Skeletal muscle satellite cell (primary cell): ENCODE measurements at regions not wholly inside any gene's neighbourhood (a gene's known extent, or its start where the extent isn't known, plus 50 kb on each side); places are given as distances from the start of the nearest gene placed in this dataset.

Source experiments
- H3K27me3 ChIP-seq: 2 replicates; pipeline ENCODE4 v1.7.0; 2013; ENCODE audit warnings: low read length; ENCODE audit not compliant: control insufficient read depth, insufficient read depth
- H3K36me3 ChIP-seq: 2 replicates; pipeline ENCODE4 v1.7.0; 2013; ENCODE audit warnings: mild to moderate bottlenecking, control low read depth, low read length; ENCODE audit not compliant: insufficient read depth
- H3K4me1 ChIP-seq: 2 replicates; pipeline ENCODE4 v1.7.0; 2013; ENCODE audit warnings: low read length; ENCODE audit not compliant: control insufficient read depth, insufficient read depth
- H3K4me2 ChIP-seq: 2 replicates; pipeline ENCODE4 v1.7.0; 2013; ENCODE audit warnings: mild to moderate bottlenecking, low read length
- H3K4me3 ChIP-seq: 2 replicates; pipeline ENCODE4 v1.7.0; 2013; ENCODE audit warnings: low read length
- H3K9ac ChIP-seq: 2 replicates; pipeline ENCODE4 v1.7.0; 2013; ENCODE audit warnings: mild to moderate bottlenecking, low read depth, low read length, moderate library complexity
- H3K9me3 ChIP-seq: replicated peaks from 2 replicates; pipeline ENCODE4 v1.7.0; 2013; ENCODE audit warnings: mild to moderate bottlenecking, control low read depth, low read length

DNA sequence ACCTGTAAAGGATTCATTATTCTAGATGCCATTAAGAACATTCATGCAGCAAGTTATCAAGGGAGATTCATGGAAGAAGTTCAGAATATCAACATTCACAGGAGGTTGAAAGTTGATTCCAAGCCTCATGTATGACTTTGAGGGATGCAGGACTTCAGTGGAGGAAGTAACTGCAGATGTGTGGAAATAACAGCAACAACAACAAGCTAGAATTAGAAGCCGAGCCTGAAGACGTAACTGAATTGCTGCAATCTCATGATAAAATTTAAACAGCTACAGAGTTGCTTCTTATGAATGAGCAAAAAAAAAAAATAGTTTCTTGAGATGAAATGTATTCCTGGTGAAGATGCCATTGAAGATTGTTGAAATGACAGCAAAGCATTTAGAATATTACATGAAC lies 73.3 kb upstream of the NXT1 start:
- H3K4me3 ChIP-seq: no peak overlapping the region
- H3K9ac ChIP-seq: no peak overlapping the region
- H3K4me1 ChIP-seq: no peaks in the 10 kb centered on the region
- no peaks in the 10 kb centered on the region for H3K9me3 ChIP-seq
- H3K27me3 ChIP-seq: peaks cover 19% of the 10 kb centered on the region
- H3K4me2 ChIP-seq: no peak overlapping the region
- no peaks in the 10 kb centered on the region for H3K36me3 ChIP-seq

GRCh38 chr20:23273776-23274175 lies 76.8 kb upstream of the NXT1 start:
- Histone ChIP-seq H3K36me3 (no peaks in the 10 kb centered on the region), H3K4me3 (no peak overlapping the region), H3K4me1 (peaks cover 9% of the 10 kb centered on the region), H3K27me3 (peaks cover 10% of the 10 kb centered on the region), H3K9ac (no peak overlapping the region), H3K9me3 (no peaks in the 10 kb centered on the region), H3K4me2 (no peak overlapping the region)

GRCh38 chr20:23272176-23273029 lies 78.2 kb upstream of the NXT1 start:
- peaks cover 10% of the 10 kb centered on the region for H3K27me3 ChIP-seq
- H3K36me3 ChIP-seq: no peaks in the 10 kb centered on the region
- peaks cover 9% of the 10 kb centered on the region for H3K4me1 ChIP-seq
- H3K9me3 ChIP-seq: no peaks in the 10 kb centered on the region
- H3K4me3 ChIP-seq: no peak overlapping the region
- H3K4me2 ChIP-seq: no peak overlapping the region
- no peak overlapping the region for H3K9ac ChIP-seq

DNA sequence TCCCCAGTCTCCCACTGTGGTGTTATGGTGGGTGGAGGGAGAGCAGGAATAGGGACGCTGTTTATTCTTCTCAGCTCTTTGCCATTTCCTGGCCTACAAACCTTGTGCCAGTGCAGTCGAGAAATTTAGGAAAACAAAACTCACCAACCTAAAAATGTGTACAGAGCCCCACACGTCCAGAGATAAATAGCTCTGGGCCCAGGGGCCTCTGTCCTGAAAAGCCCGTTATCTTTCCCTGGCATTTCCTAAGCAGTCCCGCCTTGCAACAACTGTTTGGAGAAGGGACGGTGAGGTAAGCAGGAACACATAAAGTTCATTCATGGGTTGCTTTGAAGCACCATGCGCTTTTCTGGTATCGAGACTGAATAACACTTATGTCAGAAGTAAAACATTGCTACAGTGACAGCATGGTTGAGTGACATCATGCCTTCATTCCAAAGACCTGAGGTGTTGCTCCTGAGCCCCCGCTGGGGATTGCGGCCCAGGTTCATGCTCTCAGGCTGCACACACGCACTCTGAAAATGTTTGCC lies 80.1 kb upstream of the NXT1 start:
- Histone ChIP-seq H3K4me2 (no peak overlapping the region), H3K27me3 (peaks cover 4% of the 10 kb centered on the region), H3K9ac (no peak overlapping the region), H3K9me3 (no peaks in the 10 kb centered on the region), H3K4me3 (no peak overlapping the region), H3K4me1 (peaks cover 12% of the 10 kb centered on the region), H3K36me3 (no peaks in the 10 kb centered on the region)

GRCh38 chr20:23269954-23270353 lies 80.6 kb upstream of the NXT1 start:
- no peaks in the 10 kb centered on the region for H3K27me3 ChIP-seq
- no peak overlapping the region for H3K9ac ChIP-seq
- no peak overlapping the region for H3K4me2 ChIP-seq
- no peaks in the 10 kb centered on the region for H3K36me3 ChIP-seq
- no peaks in the 10 kb centered on the region for H3K9me3 ChIP-seq
- H3K4me1 ChIP-seq: peaks cover 17% of the 10 kb centered on the region
- no peak overlapping the region for H3K4me3 ChIP-seq

DNA sequence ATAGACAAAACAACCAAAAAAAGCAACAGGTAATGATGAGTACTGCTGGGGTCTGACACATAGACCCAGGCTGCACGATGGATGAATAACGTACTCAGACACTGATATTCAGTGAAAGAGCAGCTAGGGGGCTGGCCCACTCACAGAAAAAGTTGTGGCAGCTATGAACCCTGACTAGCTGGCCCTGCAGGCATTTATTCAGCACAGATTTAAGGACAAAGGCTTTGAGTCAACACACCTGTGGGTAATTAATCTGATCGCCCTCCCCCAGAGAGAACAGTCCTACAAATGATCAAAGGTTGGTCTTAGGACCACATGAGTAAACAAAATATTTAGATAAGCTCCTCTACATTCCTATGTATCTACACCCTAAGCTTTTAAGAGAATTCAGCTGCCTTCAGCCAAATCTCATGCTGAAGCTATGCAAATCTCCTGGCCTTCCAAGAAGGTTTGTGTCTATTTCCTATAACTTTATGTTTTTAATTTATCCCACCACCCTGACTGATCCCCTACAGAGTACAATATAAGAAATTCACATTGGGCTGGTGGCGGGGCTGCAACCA lies 81.7 kb upstream of the NXT1 start:
- Histone ChIP-seq H3K4me1 (peaks cover 17% of the 10 kb centered on the region), H3K9ac (no peak overlapping the region), H3K4me3 (no peak overlapping the region), H3K27me3 (no peaks in the 10 kb centered on the region), H3K36me3 (no peaks in the 10 kb centered on the region), H3K9me3 (no peaks in the 10 kb centered on the region), H3K4me2 (no peak overlapping the region)

GRCh38 chr20:23267909-23268308 lies 82.7 kb upstream of the NXT1 start:
- Histone ChIP-seq H3K9me3 (no peaks in the 10 kb centered on the region), H3K9ac (no peak overlapping the region), H3K4me1 (peaks cover 17% of the 10 kb centered on the region), H3K4me2 (no peak overlapping the region), H3K36me3 (no peaks in the 10 kb centered on the region), H3K4me3 (no peak overlapping the region), H3K27me3 (no peaks in the 10 kb centered on the region)

GRCh38 chr20:23266530-23267398 lies 83.8 kb upstream of the NXT1 start:
- no peak overlapping the region for H3K4me2 ChIP-seq
- H3K36me3 ChIP-seq: no peaks in the 10 kb centered on the region
- no peak overlapping the region for H3K9ac ChIP-seq
- peaks cover 17% of the 10 kb centered on the region for H3K4me1 ChIP-seq
- H3K27me3 ChIP-seq: no peaks in the 10 kb centered on the region
- no peaks in the 10 kb centered on the region for H3K9me3 ChIP-seq
- no peak overlapping the region for H3K4me3 ChIP-seq

- Histone ChIP-seq H3K9ac (no peak overlapping the region), H3K4me2 (no peak overlapping the region), H3K4me3 (no peak overlapping the region), H3K27me3 (no peaks in the 10 kb centered on the region), H3K4me1 (peaks cover 14% of the 10 kb centered on the region), H3K36me3 (no peaks in the 10 kb centered on the region), H3K9me3 (no peaks in the 10 kb centered on the region)
Measured at GRCh38 chr20:23265226-23265625, 85.4 kb upstream of the NXT1 start.

DNA sequence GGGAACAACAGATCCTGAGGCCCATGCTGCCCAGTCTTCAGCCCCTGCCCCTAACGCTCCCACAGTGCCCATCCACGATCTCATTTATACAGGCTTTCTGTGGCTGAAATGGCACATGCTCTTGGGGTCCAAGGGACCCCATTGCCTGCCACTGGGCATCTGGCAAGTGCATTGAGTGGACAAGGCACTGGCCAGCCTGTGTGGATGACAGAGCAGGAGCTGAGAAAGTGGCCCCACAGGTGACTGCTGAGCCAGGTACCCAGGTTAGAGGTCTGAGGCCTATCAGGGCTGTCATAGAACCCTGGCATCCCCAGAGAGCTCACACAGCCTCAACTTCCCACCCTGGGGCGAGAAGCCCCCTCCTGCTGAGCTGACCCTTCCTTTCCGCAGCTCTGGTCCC lies 86.0 kb upstream of the NXT1 start:
- peaks cover 8% of the 10 kb centered on the region for H3K4me1 ChIP-seq
- no peaks in the 10 kb centered on the region for H3K27me3 ChIP-seq
- H3K9ac ChIP-seq: no peak overlapping the region
- H3K9me3 ChIP-seq: no peaks in the 10 kb centered on the region
- H3K4me3 ChIP-seq: no peak overlapping the region
- H3K4me2 ChIP-seq: no peak overlapping the region
- H3K36me3 ChIP-seq: no peaks in the 10 kb centered on the region

DNA sequence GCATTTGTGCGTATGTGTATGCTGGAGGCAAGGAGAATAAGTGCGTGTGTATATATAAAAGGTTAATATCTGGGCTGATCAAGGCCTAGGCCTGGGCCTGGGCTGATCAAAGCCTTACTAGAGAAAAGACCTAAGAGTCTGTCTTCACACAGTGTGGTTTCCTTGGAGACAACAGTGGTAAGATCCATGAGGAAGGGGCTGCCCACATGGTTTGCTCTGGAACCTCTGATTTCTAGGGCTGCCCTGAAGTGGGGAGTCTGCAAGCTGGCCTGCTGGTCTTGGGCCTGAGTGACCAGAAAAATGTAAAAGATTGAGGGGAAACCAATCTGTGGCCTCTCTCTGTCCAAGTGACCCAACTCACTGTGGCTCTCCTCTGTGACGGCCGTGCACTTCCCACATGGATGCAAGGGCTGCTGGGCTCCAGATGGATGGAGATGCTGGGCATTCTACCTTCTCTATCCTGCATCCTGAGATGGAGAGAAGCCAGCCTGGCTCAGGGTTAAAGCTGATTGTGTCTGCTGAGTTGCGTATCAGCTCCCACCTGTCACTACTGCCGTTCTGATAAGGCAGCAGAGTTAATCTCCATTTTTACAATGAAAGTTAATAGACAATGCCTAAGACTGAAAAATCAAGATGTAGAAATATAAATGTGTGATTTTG lies 90.3 kb upstream of the NXT1 start:
- Histone ChIP-seq H3K27me3 (no peaks in the 10 kb centered on the region), H3K4me3 (no peak overlapping the region), H3K9ac (no peak overlapping the region), H3K4me1 (peaks cover 40% of the 10 kb centered on the region), H3K9me3 (no peaks in the 10 kb centered on the region), H3K4me2 (no peak overlapping the region), H3K36me3 (no peaks in the 10 kb centered on the region)
